Neural cell (in vitro differentiated cells): ENCODE measurements at regions not wholly inside any gene's neighbourhood (a gene's known extent, or its start where the extent isn't known, plus 50 kb on each side); places are given as distances from the start of the nearest gene placed in this dataset.

ENCODE experiments used
- H2AFZ ChIP-seq: fragments of 200-600, 300-800 bp; sonication (generic), shearing (Covaris generic); 2 replicates; pipeline ENCODE4 v1.6.0; 2014; ENCODE audit warnings: low read depth, mild to moderate bottlenecking, antibody characterized with exemption, low read length, moderate library complexity
- H3F3A ChIP-seq: fragments of 200-600 bp; shearing (Covaris generic); 2 replicates; pipeline ENCODE4 v1.6.1; 2016; ENCODE audit warnings: mild to moderate bottlenecking, moderate library complexity, mixed read lengths, antibody characterized with exemption, low read length; ENCODE audit not compliant: insufficient read depth, poor library complexity, severe bottlenecking
- H3K27ac ChIP-seq: fragments of 200-600, 300-800 bp; sonication (generic), shearing (Covaris generic); 2 replicates; pipeline ENCODE4 v1.5.1; 2014; ENCODE audit warnings: mild to moderate bottlenecking, low read length, moderate library complexity
- H3K27me3 ChIP-seq: fragments of 300-800, 200-600 bp; sonication (generic), shearing (Covaris generic); 2 replicates; pipeline ENCODE4 v1.6.0; 2014; ENCODE audit warnings: mild to moderate bottlenecking, low read depth, low read length, moderate library complexity; ENCODE audit not compliant: insufficient read depth
- H3K36me3 ChIP-seq: fragments of 300-800, 200-600 bp; sonication (generic), shearing (Covaris generic); 2 replicates; pipeline ENCODE4 v1.5.1; 2014; ENCODE audit warnings: mild to moderate bottlenecking, antibody characterized with exemption, low read length, moderate library complexity; ENCODE audit not compliant: insufficient read depth
- H3K4me2 ChIP-seq: fragments of 300-800, 200-600 bp; sonication (generic), shearing (Covaris generic); 2 replicates; pipeline ENCODE4 v1.6.0; 2014; ENCODE audit warnings: mild to moderate bottlenecking, low read length
- H3K4me3 ChIP-seq: fragments of 300-800, 200-600 bp; sonication (generic), shearing (Covaris generic); 2 replicates; pipeline ENCODE4 v1.5.1; 2014; ENCODE audit warnings: mild to moderate bottlenecking, low read length, moderate library complexity
- H3K79me2 ChIP-seq: fragments of 200-600 bp; shearing (Covaris generic); replicated peaks from 2 replicates; pipeline ENCODE4 v1.6.0; 2014; ENCODE audit warnings: mild to moderate bottlenecking, low read length, moderate library complexity; ENCODE audit not compliant: insufficient read depth
- H3K9ac ChIP-seq: fragments of 300-800, 200-600 bp; sonication (generic), shearing (Covaris generic); 2 replicates; pipeline ENCODE4 v1.6.1; 2016; ENCODE audit warnings: mild to moderate bottlenecking, low read length, mixed read lengths
- H3K9me2 ChIP-seq: fragments of 200-600 bp; shearing (Covaris generic); 2 replicates; pipeline ENCODE4 v1.6.1; 2016; ENCODE audit warnings: mild to moderate bottlenecking, low read length, mixed read lengths; ENCODE audit not compliant: insufficient read depth
- H3K9me3 ChIP-seq: fragments of 200-600, 300-800 bp; sonication (generic), shearing (Covaris generic); 2 replicates; pipeline ENCODE4 v1.6.1; 2016; ENCODE audit warnings: mild to moderate bottlenecking, mixed run types, low read length, moderate library complexity, mixed read lengths
- H4K20me1 ChIP-seq: fragments of 200-600 bp; shearing (Covaris generic); 2 replicates; pipeline ENCODE4 v1.6.1; 2016; ENCODE audit warnings: mild to moderate bottlenecking, mixed run types; ENCODE audit not compliant: insufficient read depth
- EP300 ChIP-seq: fragments of 450-650 bp; conservative IDR thresholded peaks from 2 replicates; pipeline ENCODE4 v1.6.1; 2014; ENCODE audit warnings: antibody characterized with exemption, mild to moderate bottlenecking, moderate library complexity; ENCODE audit not compliant: poor library complexity, severe bottlenecking
- EZH2 ChIP-seq: fragments of 200-600, 300-800 bp; shearing (Covaris generic), sonication (generic); IDR thresholded peaks from 2 replicates; pipeline ENCODE4 v1.6.1; 2014; ENCODE audit warnings: antibody characterized with exemption, low read length, borderline replicate concordance, mild to moderate bottlenecking; ENCODE audit not compliant: insufficient read depth, poor library complexity, severe bottlenecking
- MXI1 ChIP-seq: fragments of 450-650 bp; conservative IDR thresholded peaks from 2 replicates; pipeline ENCODE4 v1.6.1; 2014; ENCODE audit warnings: antibody characterized with exemption, mild to moderate bottlenecking; ENCODE audit not compliant: poor library complexity, severe bottlenecking
- POLR2AphosphoS5 ChIP-seq: IDR thresholded peaks from 2 replicates; pipeline ENCODE4 v1.6.1; 2012
- RAD21 ChIP-seq: fragments of 450-650 bp; conservative IDR thresholded peaks from 2 replicates; pipeline ENCODE4 v1.6.1; 2014; ENCODE audit warnings: antibody characterized with exemption, mild to moderate bottlenecking, moderate library complexity
- SMC3 ChIP-seq: fragments of 450-650 bp; conservative IDR thresholded peaks from 2 replicates; pipeline ENCODE4 v1.6.1; 2014; ENCODE audit warnings: antibody characterized with exemption, mild to moderate bottlenecking, moderate library complexity; ENCODE audit not compliant: poor library complexity
- TAF1 ChIP-seq: IDR thresholded peaks from 2 replicates; pipeline ENCODE4 v1.6.1; 2012; ENCODE audit warnings: low read depth
- TF ChIP-seq, protein P1 (sequence below): fragments of 450-650 bp; IDR thresholded peaks from 2 replicates; pipeline ENCODE4 v1.5.1; 2014; ENCODE audit warnings: antibody characterized with exemption, mild to moderate bottlenecking, moderate library complexity; ENCODE audit not compliant: poor library complexity, severe bottlenecking
- TF ChIP-seq, protein P2 (sequence below): IDR thresholded peaks from 2 replicates; pipeline ENCODE4 v1.6.1; 2012; ENCODE audit warnings: borderline replicate concordance

DNA sequence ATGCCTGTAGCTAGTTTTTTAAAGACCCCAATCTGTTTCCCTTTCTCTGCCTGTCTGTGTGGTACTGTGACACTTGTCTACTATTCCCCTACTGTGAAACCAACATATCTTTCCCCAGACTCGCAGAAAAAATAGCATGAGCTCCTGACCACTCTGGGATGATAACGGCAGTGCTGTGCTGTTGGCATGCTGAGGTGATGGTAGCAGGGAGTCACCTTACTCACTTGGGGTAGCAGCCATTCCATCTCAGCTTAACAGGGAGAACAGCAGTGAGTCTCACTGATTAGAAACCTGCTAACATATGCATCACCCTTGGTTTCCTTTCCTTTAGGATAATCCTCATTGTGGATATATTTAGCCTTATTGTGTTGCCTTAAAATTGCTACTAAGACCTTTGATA lies 469.6 kb upstream of the FZD8 start:
- Histone ChIP-seq H3K4me3 (no peak overlapping the region), H3K36me3 (no peaks in the 10 kb centered on the region), H3K9ac (no peak overlapping the region), H3K9me3 (no peaks in the 10 kb centered on the region), H2AFZ (no peak overlapping the region), H3K4me2 (no peak overlapping the region), H3K79me2 (no peaks in the 10 kb centered on the region), H3F3A (no peaks in the 10 kb centered on the region), H4K20me1 (no peaks in the 10 kb centered on the region), H3K27me3 (no peaks in the 10 kb centered on the region), H3K27ac (no peak overlapping the region), H3K9me2 (no peaks in the 10 kb centered on the region)
- TF ChIP-seq TAF1 (no peak), POLR2AphosphoS5 (no peak), MXI1 (no peak), EP300 (no peak), SMC3 (no peak), RAD21 (no peak), EZH2 (no peak)
- TF ChIP-seq, protein P1, sequence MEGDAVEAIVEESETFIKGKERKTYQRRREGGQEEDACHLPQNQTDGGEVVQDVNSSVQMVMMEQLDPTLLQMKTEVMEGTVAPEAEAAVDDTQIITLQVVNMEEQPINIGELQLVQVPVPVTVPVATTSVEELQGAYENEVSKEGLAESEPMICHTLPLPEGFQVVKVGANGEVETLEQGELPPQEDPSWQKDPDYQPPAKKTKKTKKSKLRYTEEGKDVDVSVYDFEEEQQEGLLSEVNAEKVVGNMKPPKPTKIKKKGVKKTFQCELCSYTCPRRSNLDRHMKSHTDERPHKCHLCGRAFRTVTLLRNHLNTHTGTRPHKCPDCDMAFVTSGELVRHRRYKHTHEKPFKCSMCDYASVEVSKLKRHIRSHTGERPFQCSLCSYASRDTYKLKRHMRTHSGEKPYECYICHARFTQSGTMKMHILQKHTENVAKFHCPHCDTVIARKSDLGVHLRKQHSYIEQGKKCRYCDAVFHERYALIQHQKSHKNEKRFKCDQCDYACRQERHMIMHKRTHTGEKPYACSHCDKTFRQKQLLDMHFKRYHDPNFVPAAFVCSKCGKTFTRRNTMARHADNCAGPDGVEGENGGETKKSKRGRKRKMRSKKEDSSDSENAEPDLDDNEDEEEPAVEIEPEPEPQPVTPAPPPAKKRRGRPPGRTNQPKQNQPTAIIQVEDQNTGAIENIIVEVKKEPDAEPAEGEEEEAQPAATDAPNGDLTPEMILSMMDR, result no peak
- TF ChIP-seq, protein P2, sequence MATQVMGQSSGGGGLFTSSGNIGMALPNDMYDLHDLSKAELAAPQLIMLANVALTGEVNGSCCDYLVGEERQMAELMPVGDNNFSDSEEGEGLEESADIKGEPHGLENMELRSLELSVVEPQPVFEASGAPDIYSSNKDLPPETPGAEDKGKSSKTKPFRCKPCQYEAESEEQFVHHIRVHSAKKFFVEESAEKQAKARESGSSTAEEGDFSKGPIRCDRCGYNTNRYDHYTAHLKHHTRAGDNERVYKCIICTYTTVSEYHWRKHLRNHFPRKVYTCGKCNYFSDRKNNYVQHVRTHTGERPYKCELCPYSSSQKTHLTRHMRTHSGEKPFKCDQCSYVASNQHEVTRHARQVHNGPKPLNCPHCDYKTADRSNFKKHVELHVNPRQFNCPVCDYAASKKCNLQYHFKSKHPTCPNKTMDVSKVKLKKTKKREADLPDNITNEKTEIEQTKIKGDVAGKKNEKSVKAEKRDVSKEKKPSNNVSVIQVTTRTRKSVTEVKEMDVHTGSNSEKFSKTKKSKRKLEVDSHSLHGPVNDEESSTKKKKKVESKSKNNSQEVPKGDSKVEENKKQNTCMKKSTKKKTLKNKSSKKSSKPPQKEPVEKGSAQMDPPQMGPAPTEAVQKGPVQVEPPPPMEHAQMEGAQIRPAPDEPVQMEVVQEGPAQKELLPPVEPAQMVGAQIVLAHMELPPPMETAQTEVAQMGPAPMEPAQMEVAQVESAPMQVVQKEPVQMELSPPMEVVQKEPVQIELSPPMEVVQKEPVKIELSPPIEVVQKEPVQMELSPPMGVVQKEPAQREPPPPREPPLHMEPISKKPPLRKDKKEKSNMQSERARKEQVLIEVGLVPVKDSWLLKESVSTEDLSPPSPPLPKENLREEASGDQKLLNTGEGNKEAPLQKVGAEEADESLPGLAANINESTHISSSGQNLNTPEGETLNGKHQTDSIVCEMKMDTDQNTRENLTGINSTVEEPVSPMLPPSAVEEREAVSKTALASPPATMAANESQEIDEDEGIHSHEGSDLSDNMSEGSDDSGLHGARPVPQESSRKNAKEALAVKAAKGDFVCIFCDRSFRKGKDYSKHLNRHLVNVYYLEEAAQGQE, result no peak

DNA sequence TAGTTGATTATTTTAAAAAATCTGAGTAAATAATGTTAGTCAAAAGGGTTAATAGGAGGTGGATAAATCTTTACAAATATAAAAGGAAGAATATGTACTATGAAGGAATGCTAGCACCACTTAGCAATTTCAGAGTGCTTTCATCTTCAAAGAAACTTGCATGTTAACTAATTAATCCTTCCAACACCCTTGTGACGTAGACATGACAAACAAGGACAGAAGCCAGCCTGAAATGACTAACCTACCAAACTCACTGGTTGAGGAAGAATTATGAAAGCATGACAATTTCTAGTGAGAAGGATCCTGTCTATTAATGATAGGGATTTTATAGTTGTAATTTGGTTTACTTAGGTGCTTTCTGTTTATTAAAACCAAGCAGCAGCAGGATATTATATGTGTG lies 468.0 kb upstream of the FZD8 start:
- H3K4me3 ChIP-seq, result no peak overlapping the region

More for the DNA sequence above, 468.0 kb upstream of the FZD8 start:
- H3K9me2 ChIP-seq, result no peaks in the 10 kb centered on the region
- TF ChIP-seq TAF1, result no peak
- TF ChIP-seq, protein P1, result no peak
- TF ChIP-seq RAD21, result no peak
- TF ChIP-seq SMC3, result no peak
- TF ChIP-seq EZH2, result no peak
- TF ChIP-seq, protein P2, result no peak
- no peak for TF ChIP-seq POLR2AphosphoS5
- TF ChIP-seq MXI1, result no peak
- no peak for TF ChIP-seq EP300
- no peaks in the 10 kb centered on the region for H3K36me3 ChIP-seq
- H3K27me3 ChIP-seq, result no peaks in the 10 kb centered on the region
- no peaks in the 10 kb centered on the region for H3K79me2 ChIP-seq
- no peaks in the 10 kb centered on the region for H4K20me1 ChIP-seq
- H3K27ac ChIP-seq, result no peak overlapping the region
- no peaks in the 10 kb centered on the region for H3K9me3 ChIP-seq
- no peak overlapping the region for H3K9ac ChIP-seq
- H2AFZ ChIP-seq, result no peak overlapping the region
- H3K4me2 ChIP-seq, result no peak overlapping the region
- no peaks in the 10 kb centered on the region for H3F3A ChIP-seq
